Fibroblast of lung (primary cell): ENCODE measurements at regions not wholly inside any gene's neighbourhood (a gene's known extent, or its start where the extent isn't known, plus 50 kb on each side); places are given as distances from the start of the nearest gene placed in this dataset.

ENCODE experiments used
- CTCF ChIP-seq, 2 donors: IDR thresholded peaks in 1 of 2; conservative IDR thresholded peaks in 1 of 2; 1 replicate in 1 of 2; 2 replicates in 1 of 2; pipeline ENCODE4 v1.5.1; 2011 to 2012; ENCODE audit warnings: low read length in 2 of 2, control low read depth in 1 of 2, inconsistent platforms in 1 of 2, low read depth in 1 of 2, mild to moderate bottlenecking in 1 of 2
- EZH2 ChIP-seq: IDR thresholded peaks from 2 replicates; pipeline ENCODE4 v1.5.1; 2012; ENCODE audit warnings: low read length, control low read depth, mild to moderate bottlenecking; ENCODE audit errors: missing control alignments

- TF ChIP-seq CTCF (conservative IDR thresholded peaks at IDR 0.05 in 1 of 2, IDR thresholded peaks at IDR 0.05 in 1 of 2; ENCODE audit: low read depth in 1 of 2, low read length in 2 of 2) (no peak), EZH2 (no peak)
These were observed 199.1 kb downstream of the FAM43A start for GRCh38 chr3:194884649-194885315.
